ENCODE measurements at regions not wholly inside any gene's neighbourhood (a gene's known extent, or its start where the extent isn't known, plus 50 kb on each side); places are given as distances from the start of the nearest gene placed in this dataset.

DNA sequence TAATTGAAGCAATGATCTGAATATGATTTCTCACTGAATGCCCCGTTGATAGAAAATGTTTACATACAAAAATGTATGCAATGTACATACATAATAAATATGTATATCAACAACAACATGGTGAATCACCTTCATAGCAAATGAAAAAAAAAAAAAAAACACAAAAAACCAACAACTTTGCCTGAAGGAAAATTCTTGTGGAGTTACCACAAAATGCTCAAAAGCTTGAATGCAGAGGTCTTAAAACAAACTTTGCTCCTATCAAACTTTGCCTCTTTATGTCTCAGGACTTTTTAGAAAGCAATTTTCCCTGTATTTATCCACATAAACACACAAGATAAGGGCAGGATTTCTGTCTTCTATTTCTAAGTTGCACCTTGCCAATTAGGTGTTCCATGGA is 92.9 kb upstream of the SIX2 start:
- TF ChIP-seq, protein P1, sequence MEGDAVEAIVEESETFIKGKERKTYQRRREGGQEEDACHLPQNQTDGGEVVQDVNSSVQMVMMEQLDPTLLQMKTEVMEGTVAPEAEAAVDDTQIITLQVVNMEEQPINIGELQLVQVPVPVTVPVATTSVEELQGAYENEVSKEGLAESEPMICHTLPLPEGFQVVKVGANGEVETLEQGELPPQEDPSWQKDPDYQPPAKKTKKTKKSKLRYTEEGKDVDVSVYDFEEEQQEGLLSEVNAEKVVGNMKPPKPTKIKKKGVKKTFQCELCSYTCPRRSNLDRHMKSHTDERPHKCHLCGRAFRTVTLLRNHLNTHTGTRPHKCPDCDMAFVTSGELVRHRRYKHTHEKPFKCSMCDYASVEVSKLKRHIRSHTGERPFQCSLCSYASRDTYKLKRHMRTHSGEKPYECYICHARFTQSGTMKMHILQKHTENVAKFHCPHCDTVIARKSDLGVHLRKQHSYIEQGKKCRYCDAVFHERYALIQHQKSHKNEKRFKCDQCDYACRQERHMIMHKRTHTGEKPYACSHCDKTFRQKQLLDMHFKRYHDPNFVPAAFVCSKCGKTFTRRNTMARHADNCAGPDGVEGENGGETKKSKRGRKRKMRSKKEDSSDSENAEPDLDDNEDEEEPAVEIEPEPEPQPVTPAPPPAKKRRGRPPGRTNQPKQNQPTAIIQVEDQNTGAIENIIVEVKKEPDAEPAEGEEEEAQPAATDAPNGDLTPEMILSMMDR (IDR thresholded peaks at IDR 0.05): no peak
- TF ChIP-seq POLR2A (IDR thresholded peaks at IDR 0.05): no peak

All from testis (tissue), 2 donors.